ENCODE measurements at regions not wholly inside any gene's neighbourhood (a gene's known extent, or its start where the extent isn't known, plus 50 kb on each side); places are given as distances from the start of the nearest gene placed in this dataset.

DNA sequence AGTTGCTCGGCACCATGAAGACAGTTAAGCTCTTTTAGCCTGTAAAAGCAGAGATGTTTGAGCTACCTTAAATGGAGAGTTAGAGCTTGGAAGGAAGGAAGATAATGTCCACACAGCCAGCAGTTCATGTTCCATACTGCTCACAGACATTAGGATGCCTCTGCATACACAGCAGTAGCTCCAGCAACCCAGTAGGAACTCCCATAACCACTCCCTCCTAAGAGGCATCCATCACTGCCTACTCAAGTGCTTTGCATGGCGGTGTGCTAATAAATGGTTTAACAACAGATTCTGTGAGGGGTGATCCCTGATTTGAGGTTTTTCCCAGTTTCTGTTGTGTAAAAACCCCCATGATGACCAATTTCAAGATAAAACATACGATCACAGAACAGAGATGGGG is 286.4 kb downstream of the HACE1 start:
- Histone ChIP-seq H3K4me1 (ENCODE audit: control insufficient read depth in 4 of 4, insufficient read depth in 4 of 4, low read length in 3 of 4) (no peaks in the 10 kb centered on the region), H3K4me3 (ENCODE audit: low read depth in 1 of 3, low read length in 3 of 3) (no peak overlapping the region), H3K9ac (ENCODE audit: low read depth in 1 of 2, low read length in 2 of 2) (no peak overlapping the region), H3K36me3 (ENCODE audit: control insufficient read depth in 4 of 4, insufficient read depth in 3 of 4, low read depth in 1 of 4, low read length in 3 of 4) (no peaks in the 10 kb centered on the region), H3K9me3 (ENCODE audit: control insufficient read depth in 4 of 4, low read length in 3 of 4) (no peaks in the 10 kb centered on the region), H3K27ac (ENCODE audit: low read depth in 1 of 2, low read length in 2 of 2) (no peak overlapping the region), H3K27me3 (ENCODE audit: control insufficient read depth in 4 of 4, insufficient read depth in 4 of 4, low read length in 3 of 4) (no peaks in the 10 kb centered on the region)
- no peak for DNase-seq (ENCODE audit: low spot score)
- 81% methylated on average over 3 of the region's 3 CpGs for WGBS
- TF ChIP-seq HNF4A (conservative IDR thresholded peaks at IDR 0.05) = no peak

DNA sequence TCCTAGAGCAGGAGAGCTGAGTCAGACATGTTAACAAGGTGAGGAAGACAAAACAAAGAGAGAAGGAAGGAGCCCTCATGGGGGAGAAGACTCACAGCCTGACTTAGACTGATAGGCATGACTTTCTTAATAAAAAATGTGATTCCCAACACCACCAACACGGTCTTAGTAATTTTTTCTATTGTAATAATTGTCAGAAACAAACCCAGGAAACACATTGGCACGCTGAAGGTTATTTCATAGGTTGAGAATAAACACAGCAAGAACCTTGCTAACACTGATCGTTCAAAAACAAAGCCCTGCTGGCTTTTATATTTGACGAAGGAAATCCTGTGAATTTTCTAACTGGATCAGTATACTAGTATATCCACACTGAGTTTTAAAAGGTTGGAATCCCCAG is 286.8 kb downstream of the HACE1 start:
- Histone ChIP-seq H3K27me3 (ENCODE audit: control insufficient read depth in 4 of 4, insufficient read depth in 4 of 4, low read length in 3 of 4) (no peaks in the 10 kb centered on the region), H3K36me3 (ENCODE audit: control insufficient read depth in 4 of 4, insufficient read depth in 3 of 4, low read depth in 1 of 4, low read length in 3 of 4) (no peaks in the 10 kb centered on the region), H3K27ac (ENCODE audit: low read depth in 1 of 2, low read length in 2 of 2) (no peak overlapping the region), H3K9ac (ENCODE audit: low read depth in 1 of 2, low read length in 2 of 2) (no peak overlapping the region), H3K4me3 (ENCODE audit: low read depth in 1 of 3, low read length in 3 of 3) (no peak overlapping the region), H3K9me3 (ENCODE audit: control insufficient read depth in 4 of 4, low read length in 3 of 4) (no peaks in the 10 kb centered on the region), H3K4me1 (ENCODE audit: control insufficient read depth in 4 of 4, insufficient read depth in 4 of 4, low read length in 3 of 4) (no peaks in the 10 kb centered on the region)
- TF ChIP-seq FOXA1 (IDR thresholded peaks at IDR 0.05) = no peak
- 60% methylated on average over 4 of the region's 4 CpGs for WGBS
- no peak for DNase-seq (ENCODE audit: low spot score)

DNA sequence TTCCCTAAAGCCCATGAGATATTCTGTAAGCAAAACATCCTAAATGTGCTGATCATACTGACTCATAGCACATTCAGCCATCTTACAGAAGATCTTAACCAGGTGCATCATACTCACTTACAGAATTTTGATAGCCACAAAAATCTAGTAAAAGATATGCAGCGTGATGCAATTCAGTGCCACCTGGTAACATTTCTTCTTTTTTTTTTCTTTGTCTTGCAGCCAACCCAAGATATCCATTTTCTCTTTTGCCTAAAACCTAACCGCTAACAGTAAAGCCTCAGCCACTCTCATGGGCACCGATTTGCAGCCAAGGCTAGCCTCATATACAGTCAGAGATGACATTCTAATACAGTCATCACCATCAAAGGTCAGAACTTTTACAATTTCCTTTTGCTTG is 293.3 kb downstream of the HACE1 start:
- Histone ChIP-seq H3K27me3 (ENCODE audit: control insufficient read depth in 4 of 4, insufficient read depth in 4 of 4, low read length in 3 of 4) (no peaks in the 10 kb centered on the region), H3K4me1 (ENCODE audit: control insufficient read depth in 4 of 4, insufficient read depth in 4 of 4, low read length in 3 of 4) (no peaks in the 10 kb centered on the region), H3K9ac (ENCODE audit: low read depth in 1 of 2, low read length in 2 of 2) (no peak overlapping the region), H3K9me3 (ENCODE audit: control insufficient read depth in 4 of 4, low read length in 3 of 4) (no peaks in the 10 kb centered on the region), H3K4me3 (ENCODE audit: low read depth in 1 of 3, low read length in 3 of 3) (no peak overlapping the region), H3K36me3 (ENCODE audit: control insufficient read depth in 4 of 4, insufficient read depth in 3 of 4, low read depth in 1 of 4, low read length in 3 of 4) (no peaks in the 10 kb centered on the region), H3K27ac (ENCODE audit: low read depth in 1 of 2, low read length in 2 of 2) (no peak overlapping the region)
- TF ChIP-seq RXRA (IDR thresholded peaks at IDR 0.05) = no peak
- TF ChIP-seq HNF4A (conservative IDR thresholded peaks at IDR 0.05) = no peak
- TF ChIP-seq GABPA (IDR thresholded peaks at IDR 0.05 in 1 of 2, conservative IDR thresholded peaks at IDR 0.05 in 1 of 2) = no peak
- TF ChIP-seq NR2F2 (IDR thresholded peaks at IDR 0.05) = no peak
- TF ChIP-seq, protein P1, sequence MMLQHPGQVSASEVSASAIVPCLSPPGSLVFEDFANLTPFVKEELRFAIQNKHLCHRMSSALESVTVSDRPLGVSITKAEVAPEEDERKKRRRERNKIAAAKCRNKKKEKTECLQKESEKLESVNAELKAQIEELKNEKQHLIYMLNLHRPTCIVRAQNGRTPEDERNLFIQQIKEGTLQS (IDR thresholded peaks at IDR 0.05) = no peak
- TF ChIP-seq FOXA2 (IDR thresholded peaks at IDR 0.05) = no peak
- TF ChIP-seq, protein P2, sequence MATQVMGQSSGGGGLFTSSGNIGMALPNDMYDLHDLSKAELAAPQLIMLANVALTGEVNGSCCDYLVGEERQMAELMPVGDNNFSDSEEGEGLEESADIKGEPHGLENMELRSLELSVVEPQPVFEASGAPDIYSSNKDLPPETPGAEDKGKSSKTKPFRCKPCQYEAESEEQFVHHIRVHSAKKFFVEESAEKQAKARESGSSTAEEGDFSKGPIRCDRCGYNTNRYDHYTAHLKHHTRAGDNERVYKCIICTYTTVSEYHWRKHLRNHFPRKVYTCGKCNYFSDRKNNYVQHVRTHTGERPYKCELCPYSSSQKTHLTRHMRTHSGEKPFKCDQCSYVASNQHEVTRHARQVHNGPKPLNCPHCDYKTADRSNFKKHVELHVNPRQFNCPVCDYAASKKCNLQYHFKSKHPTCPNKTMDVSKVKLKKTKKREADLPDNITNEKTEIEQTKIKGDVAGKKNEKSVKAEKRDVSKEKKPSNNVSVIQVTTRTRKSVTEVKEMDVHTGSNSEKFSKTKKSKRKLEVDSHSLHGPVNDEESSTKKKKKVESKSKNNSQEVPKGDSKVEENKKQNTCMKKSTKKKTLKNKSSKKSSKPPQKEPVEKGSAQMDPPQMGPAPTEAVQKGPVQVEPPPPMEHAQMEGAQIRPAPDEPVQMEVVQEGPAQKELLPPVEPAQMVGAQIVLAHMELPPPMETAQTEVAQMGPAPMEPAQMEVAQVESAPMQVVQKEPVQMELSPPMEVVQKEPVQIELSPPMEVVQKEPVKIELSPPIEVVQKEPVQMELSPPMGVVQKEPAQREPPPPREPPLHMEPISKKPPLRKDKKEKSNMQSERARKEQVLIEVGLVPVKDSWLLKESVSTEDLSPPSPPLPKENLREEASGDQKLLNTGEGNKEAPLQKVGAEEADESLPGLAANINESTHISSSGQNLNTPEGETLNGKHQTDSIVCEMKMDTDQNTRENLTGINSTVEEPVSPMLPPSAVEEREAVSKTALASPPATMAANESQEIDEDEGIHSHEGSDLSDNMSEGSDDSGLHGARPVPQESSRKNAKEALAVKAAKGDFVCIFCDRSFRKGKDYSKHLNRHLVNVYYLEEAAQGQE (IDR thresholded peaks at IDR 0.05) = no peak
- TF ChIP-seq EGR1 (IDR thresholded peaks at IDR 0.05; ENCODE audit: low read depth in 2 of 2) = no peak
- TF ChIP-seq TAF1 (conservative IDR thresholded peaks at IDR 0.05) = no peak
- no peak for TF ChIP-seq YY1 (IDR thresholded peaks at IDR 0.05)
- no peak for TF ChIP-seq FOXA1 (IDR thresholded peaks at IDR 0.05)
- no peak for TF ChIP-seq SP1 (IDR thresholded peaks at IDR 0.05)
- WGBS = 76% methylated on average over 3 of the region's 3 CpGs
- no peak for DNase-seq (ENCODE audit: low spot score)

Measured in liver (tissue), 7 donors.